ENCODE measurements at regions not wholly inside any gene's neighbourhood (a gene's known extent, or its start where the extent isn't known, plus 50 kb on each side); places are given as distances from the start of the nearest gene placed in this dataset.
"Not testable (repeated sequence)": the region's sequence is repeated elsewhere in the genome, so short reads cannot be mapped to it uniquely, and the experiment has no call there.

- TF ChIP-seq HEYL (CRISPR knock-in tag; IDR thresholded peaks at IDR 0.05), result no peak
- TF ChIP-seq CBX8 (IDR thresholded peaks at IDR 0.05), result no peak
- no peak for TF ChIP-seq PHF8 (IDR thresholded peaks at IDR 0.05; ENCODE audit: borderline replicate concordance, low read depth)
- no peak for TF ChIP-seq CEBPB (IDR thresholded peaks at IDR 0.05)
- no peak overlapping the region for H3K27ac ChIP-seq
- no peak for ATAC-seq
- no peak overlapping the region for H3K4me2 ChIP-seq
- no peak for FAIRE-seq
- H3K4me1 ChIP-seq, result no peaks in the 10 kb centered on the region
- 57% methylated on average over 7 of the region's 20 CpGs for WGBS (ENCODE audit: missing lambda C conversion rate)
- no peak overlapping the region for H3K4me3 ChIP-seq
- POLR2A ChIA-PET, result no interaction called here
- DNase-seq (ENCODE audit: low read depth in 1 of 2, low spot score in 1 of 2), result no peak
- CTCF ChIA-PET, result interaction anchor here (0.7 kb wide), 1 partner anchor 1019 kb away, joined by 3 read pairs; no protein-coding TSS in a partner anchor
- no peaks in the 10 kb centered on the region for H3K9me3 ChIP-seq
Observed at GRCh38 chr20:29325304-29325640, 1932.2 kb upstream of the DEFB115 start.

GRCh38 chr20:29325781-29326180, 1931.7 kb upstream of the DEFB115 start:
- FAIRE-seq, result not testable (repeated sequence)

GRCh38 chr20:29326376-29327070, 1930.9 kb upstream of the DEFB115 start:
- 40% methylated on average over 25 of the region's 27 CpGs for WGBS (ENCODE audit: missing lambda C conversion rate)

More at GRCh38 chr20:29325781-29326180, 1931.7 kb upstream of the DEFB115 start:
- CTCF ChIA-PET, result interaction anchor here (1.0 kb wide), 1 partner anchor 1024 kb away, joined by 3 read pairs; no protein-coding TSS in a partner anchor
- H3K27ac ChIP-seq; DNase-seq (ENCODE audit: low read depth in 1 of 2, low spot score in 1 of 2); POLR2A ChIA-PET; H3K9me3 ChIP-seq; H3K4me1 ChIP-seq; H3K4me3 ChIP-seq; ATAC-seq; H3K4me2 ChIP-seq: not testable (repeated sequence)
- WGBS (ENCODE audit: missing lambda C conversion rate), result 60% methylated on average over 13 of the region's 17 CpGs

GRCh38 chr20:29327600-29328420, 1929.7 kb upstream of the DEFB115 start:
- H3K9me3 ChIP-seq; H3K4me1 ChIP-seq; FAIRE-seq; POLR2A ChIA-PET; TF ChIP-seq FOSL2 (IDR thresholded peaks at IDR 0.05): not testable (repeated sequence)
- TF ChIP-seq SMC3 (IDR thresholded peaks at IDR 0.05) (peak; percentile 60), RAD21 (conservative IDR thresholded peaks at IDR 0.05 in 1 of 2, IDR thresholded peaks at IDR 0.05 in 1 of 2) (peak; percentile 58 to 66), CTCF (IDR thresholded peaks at IDR 0.05) (peak; percentile 57), FOSL2 (CRISPR knock-in tag; IDR thresholded peaks at IDR 0.05) (peak; percentile 23; the same call in 1 of the 2 replicates)
- Histone ChIP-seq H3K4me3 (peak overlapping the region; percentile 24; the same call in 1 of the 3 replicates), H3K27ac (peak overlapping the region in 1 of 2 experiments; percentile 50; a peak in 2 of 6 replicates), H3K4me2 (peak overlapping the region; percentile 24)
- DNase-seq (ENCODE audit: low read depth in 1 of 2, low spot score in 1 of 2), result peak; percentile 15 to 82
- CTCF ChIA-PET, result interaction anchor here (1.5 kb wide), 1 partner anchor 9 kb away, joined by 3 read pairs; no protein-coding TSS in a partner anchor
- WGBS (ENCODE audit: missing lambda C conversion rate), result 19% methylated on average over 33 of the region's 33 CpGs
- ATAC-seq, result peak; percentile 80 to 97; a peak in 5 of 6 replicates

More at GRCh38 chr20:29326376-29327070, 1930.9 kb upstream of the DEFB115 start:
- TF ChIP-seq RAD21 (conservative IDR thresholded peaks at IDR 0.05 in 1 of 2, IDR thresholded peaks at IDR 0.05 in 1 of 2) (no peak), HMGXB4 (CRISPR knock-in tag; IDR thresholded peaks at IDR 0.05; ENCODE audit: borderline replicate concordance) (no peak), TFCP2L1 (CRISPR knock-in tag; IDR thresholded peaks at IDR 0.05) (no peak), GATA3 (IDR thresholded peaks at IDR 0.05; ENCODE audit: borderline replicate concordance) (no peak), POLR2AphosphoS2 (conservative IDR thresholded peaks at IDR 0.05; ENCODE audit: low read length) (no peak), CHD2 (IDR thresholded peaks at IDR 0.05; ENCODE audit: low read length, partially characterized antibody) (no peak)
- FAIRE-seq (no peak), ATAC-seq (0 out of 6 replicates have a peak, but pooled peaks of 1 of the 2 experiments have one; percentile 25), DNase-seq (ENCODE audit: low read depth in 1 of 2, low spot score in 1 of 2) (no peak)
- no peak overlapping the region for H3K4me2 ChIP-seq
- H3K27ac ChIP-seq, result no peak overlapping the region
- ChIA-PET POLR2A (no interaction called here), CTCF (interaction anchor here (1.0 kb wide), 1 partner anchor 1023 kb away, joined by 3 read pairs; no protein-coding TSS in a partner anchor)
- no peak overlapping the region for H3K4me3 ChIP-seq
- no peaks in the 10 kb centered on the region for H3K4me1 ChIP-seq
- no peaks in the 10 kb centered on the region for H3K9me3 ChIP-seq

- DNase-seq (ENCODE audit: low read depth in 1 of 2, low spot score in 1 of 2); POLR2A ChIA-PET; H3K9me3 ChIP-seq; H3K27ac ChIP-seq; ATAC-seq; H3K4me1 ChIP-seq; FAIRE-seq; H3K4me3 ChIP-seq; CTCF ChIA-PET: not testable (repeated sequence)
- WGBS (ENCODE audit: missing lambda C conversion rate), result 2% methylated on average over 10 of the region's 10 CpGs
- peak overlapping the region; percentile 50 for H3K4me2 ChIP-seq
Observed at GRCh38 chr20:29330429-29331115, 1926.9 kb upstream of the DEFB115 start.
